Stimulated activated CD4-positive, alpha-beta T cell treated with anti-CD3 and anti-CD28 coated beads, Interleukin-12 subunit alpha, Interleukin-12 subunit beta, amount 100 ng/mL, for 48 hours (primary cell): ENCODE measurements at regions not wholly inside any gene's neighbourhood (a gene's known extent, or its start where the extent isn't known, plus 50 kb on each side); places are given as distances from the start of the nearest gene placed in this dataset.
"Not testable (repeated sequence)": the region's sequence is repeated elsewhere in the genome, so short reads cannot be mapped to it uniquely, and the experiment has no call there.

Experiments used
- DNase-seq, 3 donors: peaks; one replicate each; pipeline ENCODE4 v3.0.0-alpha.2; 2020; ENCODE audit warnings: low read depth in 2 of 3, low spot score in 1 of 3

DNA sequence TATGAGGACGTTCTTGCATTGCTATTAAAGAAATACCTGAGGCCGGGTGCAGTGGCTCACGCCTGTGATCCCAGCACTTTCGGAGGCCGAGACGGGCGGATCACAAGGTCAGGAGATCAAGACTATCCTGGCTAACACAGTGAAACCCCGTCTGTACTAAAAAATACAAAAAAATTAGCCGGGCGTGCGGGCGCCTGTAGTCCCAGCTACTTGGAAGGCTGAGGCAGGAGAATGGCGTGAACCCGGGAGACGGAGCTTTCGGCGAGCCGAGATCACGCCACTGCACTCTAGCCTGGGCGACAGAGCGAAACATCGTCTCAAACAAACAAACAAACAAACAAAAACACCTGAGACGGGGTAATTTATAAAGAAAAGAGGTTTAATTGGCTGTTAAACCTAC, 674.0 kb downstream of the BRINP1 start:
- not testable (repeated sequence) for DNase-seq

DNA sequence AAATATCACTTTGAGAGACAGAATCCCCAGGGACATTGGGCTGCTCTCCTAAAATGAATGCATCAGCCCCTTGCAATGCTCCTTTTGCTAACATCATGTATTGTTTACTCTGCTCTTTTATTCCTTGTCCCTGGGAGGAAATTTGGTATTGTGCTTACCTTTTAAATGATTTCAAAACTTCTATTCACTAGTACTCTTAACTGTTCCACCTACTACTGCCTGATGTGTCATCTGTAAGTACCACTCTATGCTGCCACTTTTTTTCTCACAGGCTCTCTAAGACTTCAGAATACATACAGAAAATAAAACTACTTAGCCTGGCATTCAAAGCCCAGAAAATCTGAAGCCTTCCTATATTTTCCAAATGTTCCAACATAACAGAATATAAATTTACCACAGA, 667.2 kb downstream of the BRINP1 start:
- DNase-seq = no peak

DNA sequence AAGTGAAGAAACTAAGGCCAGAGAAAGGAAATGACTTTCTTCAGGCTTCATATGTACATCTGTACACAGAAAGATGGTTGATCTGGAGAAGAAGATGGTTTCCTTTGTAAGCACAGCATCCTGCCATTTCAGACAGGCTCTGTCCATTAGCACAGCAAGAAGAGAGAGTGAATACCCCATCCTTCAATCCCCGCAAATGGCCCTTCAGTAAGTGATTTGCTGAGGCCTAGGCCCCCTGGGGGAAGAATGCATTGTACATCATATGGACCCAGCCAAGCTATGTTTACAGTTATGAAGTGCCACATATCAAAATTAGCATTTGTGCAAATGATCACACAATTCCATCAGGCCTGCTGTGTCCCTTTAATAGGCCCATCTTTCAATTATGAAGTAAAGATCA, 657.4 kb downstream of the BRINP1 start:
- DNase-seq = no peak

DNA sequence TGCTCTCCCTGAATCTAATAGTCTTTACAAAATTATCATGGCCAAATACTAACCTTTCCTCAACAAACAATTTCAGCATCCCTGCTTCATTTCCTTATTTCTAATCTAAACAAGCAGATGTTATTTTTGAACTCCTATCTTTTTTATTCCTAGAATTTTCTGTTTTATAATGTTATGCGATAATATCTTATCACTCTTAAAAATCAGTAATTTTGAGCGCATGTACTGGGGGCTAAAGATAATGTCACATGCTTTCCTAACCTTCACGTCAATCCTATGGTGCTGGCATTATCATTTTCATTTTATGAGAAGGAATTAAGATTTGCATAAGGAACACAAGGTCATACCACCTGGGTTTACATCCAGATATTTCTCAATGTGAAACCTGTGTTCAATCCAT, 648.0 kb downstream of the BRINP1 start:
- DNase-seq = no peak

DNA sequence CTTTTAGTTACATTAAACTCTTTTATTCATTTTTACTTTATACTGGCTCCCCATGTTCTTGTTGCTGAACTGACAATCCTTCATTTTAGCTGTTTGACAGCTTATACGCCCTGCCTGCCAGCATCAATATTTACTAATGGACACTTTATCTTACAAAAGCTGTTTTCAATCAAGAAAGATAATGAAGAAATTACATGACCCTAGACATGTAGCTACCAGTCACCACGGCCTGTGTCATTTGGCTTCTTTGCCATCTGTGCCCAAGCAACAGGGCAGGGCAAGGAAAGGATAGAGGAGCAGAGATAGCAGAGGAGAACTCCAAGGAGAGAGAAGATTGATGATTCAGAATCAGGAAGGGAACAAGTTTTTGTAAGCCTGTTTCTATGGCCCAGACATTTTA, 647.3 kb downstream of the BRINP1 start:
- no peak for DNase-seq

DNA sequence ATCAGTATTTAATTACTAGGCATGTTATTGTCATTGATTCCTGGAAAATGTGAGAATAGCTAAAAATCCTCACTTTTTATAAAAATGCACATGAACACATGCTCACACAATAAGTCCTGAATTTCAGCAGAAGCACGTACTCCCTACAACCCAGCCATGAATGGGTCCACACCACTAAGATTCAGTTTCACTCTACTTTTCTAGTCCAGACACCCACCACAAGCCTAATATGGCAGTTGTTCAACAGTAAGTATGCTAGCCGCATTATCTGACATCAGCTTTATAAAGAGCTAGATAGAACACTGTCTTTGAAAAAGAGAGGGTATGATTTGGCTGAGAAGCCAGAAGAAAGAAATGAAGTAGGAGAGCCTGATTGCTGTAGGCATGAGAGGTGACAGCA, 639.3 kb downstream of the BRINP1 start:
- no peak for DNase-seq

DNA sequence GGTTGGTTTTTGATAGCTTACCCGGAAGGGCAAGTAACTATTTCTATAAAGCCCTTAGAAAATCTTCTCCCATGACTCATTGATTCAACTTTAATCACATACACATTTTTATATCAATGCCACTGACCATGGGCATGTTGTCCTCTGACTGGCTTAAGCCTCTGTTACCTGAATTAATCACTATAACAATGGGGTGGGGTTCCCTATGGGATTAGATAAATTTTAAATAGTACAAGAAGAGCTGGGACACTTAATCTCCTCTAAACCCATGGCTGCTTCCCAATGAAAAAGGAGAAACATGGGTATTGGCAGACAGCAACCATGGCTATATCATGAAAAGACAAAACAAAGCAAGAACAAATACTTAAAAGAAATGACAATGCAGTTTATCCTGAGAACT, 636.2 kb downstream of the BRINP1 start:
- DNase-seq = no peak

DNA sequence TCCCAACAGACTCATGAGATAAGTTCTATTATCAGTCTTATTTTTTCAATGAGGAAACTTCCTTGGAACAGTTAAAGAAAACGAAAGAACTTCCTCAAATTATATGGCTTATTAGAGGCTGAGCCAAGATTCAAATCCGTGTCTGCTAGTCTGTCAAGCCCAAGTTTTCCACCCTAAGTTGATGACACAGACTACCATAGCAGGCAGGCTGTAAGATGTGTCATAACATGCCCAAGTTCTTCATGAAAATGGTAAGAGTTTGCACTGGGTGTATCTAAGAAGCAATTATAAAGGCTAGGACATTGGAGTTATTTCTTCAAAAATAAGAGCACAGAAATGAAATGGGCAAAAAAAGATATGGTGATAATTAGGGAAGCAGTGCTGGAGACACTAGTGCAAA, 634.5 kb downstream of the BRINP1 start:
- DNase-seq = no peak

DNA sequence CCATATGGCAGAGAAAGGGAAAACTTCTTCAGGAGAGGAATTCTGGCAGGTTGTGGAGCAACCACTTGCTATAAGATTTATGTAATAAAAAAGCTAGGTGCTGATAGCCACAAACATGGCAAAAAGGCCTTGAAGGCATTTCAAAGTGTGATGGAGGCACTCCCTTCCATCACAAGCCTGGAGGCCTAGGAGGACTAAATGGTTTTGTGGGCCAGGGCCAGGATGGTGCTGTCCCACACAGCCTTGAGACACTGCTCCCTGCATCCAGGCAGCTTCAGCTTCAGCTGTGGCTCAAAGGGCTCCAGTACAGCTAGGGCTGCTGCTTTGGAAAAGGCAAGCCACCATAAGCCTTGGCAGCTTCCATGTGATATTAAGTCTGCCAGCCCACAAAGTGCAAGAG, 632.8 kb downstream of the BRINP1 start:
- no peak for DNase-seq

DNA sequence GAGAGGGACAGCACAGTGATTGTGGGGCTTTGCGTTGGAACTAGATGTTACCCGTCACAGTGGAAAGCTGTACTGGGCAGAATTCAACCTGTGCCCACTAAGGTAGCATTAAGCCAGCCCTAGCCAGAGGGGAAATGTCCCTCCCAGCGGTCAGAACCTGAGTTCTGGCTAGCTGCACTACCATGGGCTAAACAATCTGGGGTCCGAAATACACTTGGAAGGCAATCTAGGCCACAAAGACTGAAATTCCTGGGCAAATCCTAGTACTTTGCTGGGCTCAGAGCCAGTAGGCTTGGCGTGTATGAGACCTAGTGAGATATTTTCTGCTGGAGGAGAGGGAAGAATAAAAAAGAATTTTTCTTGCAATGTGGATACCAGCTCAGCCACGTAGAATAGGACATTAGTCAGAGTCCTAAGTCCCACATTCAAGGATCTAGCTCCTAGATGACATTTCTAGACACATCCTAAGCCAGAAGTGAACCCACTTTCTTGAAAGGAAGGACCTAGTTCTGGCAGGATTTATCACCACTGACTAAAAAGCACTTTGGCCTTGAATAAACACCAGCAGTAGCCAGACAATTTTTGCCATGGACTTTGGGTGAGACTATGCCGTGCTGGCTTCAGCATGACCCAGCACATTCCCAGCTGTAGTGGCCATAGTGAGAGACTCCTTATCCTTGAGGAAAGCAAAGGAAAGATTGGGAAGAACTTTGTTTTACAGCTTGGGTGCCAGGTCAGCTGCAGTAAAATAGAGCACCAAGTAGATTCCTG, 618.0 kb downstream of the BRINP1 start:
- no peak for DNase-seq

DNA sequence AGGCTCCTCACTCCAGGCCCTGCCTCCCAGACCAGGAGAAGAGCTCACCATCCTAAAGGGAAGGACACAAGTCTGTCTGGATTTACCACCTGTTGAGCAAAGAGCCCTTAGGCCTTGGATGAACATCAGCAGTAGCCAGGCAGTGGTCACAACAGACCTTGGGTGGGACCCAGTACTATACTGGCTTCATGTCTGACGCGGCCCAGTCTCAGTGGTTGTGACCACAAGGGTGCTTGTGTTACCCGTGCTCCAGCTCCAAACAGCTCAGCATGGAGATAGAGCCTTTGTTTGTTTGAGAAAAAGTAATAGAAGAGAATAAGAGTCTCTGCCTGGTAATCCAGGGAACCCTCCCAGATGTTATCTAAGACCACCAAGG, 617.4 kb downstream of the BRINP1 start:
- no peak for DNase-seq

DNA sequence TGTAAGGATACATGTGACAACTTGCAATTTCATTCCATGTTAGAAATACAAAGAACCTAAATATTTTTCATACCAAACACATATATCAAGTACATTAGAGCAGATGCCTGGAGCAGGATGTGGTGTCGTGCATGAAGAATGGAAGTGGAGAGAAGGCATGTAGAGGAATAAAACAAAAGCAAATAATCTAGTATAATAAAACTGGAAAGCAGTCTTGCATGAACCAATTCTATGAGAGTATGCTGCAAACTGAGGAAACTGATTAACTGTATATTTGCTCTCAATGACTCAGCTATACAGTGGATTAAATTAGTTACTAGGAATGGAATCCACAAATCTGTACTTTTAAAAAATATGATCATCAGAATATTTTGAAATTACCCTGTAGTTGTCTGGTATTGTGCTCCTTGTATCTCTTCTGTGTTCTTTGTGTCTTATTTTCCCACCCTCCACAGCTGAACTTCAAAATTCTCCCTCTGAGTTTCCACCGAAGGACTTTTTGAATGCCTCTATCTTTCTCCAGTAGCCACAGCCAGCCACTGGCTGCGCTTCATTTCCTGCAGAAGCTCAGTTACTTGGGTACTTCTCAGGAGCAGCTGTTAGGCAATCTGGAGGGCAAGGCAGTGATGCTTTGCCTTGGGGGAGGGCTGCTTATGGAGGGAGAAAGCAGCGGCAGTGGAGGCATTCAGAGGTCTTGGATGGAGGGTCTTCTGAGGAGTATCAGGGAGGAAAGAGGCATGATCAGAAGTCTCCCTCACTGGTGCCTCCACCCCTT, 608.0 kb downstream of the BRINP1 start:
- DNase-seq = no peak

DNA sequence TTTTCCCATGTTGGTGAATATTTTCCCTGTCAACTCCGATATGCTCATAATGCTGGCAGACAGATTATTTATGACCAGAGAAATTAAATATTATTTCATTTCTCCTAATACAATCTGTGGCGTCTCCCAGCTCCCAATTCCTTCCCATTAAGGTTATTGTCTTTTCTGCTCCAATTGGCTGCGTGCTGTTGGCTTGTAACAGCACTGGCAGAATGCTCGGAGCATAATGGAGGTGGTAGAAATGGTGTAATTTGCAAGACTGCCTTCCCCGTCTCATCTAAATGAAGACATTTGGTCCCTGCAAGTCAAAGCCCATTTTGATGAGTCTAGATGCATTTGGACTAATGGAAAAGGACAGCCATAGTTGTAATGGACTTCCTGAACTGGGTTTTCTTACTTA, 601.7 kb downstream of the BRINP1 start:
- DNase-seq = no peak

DNA sequence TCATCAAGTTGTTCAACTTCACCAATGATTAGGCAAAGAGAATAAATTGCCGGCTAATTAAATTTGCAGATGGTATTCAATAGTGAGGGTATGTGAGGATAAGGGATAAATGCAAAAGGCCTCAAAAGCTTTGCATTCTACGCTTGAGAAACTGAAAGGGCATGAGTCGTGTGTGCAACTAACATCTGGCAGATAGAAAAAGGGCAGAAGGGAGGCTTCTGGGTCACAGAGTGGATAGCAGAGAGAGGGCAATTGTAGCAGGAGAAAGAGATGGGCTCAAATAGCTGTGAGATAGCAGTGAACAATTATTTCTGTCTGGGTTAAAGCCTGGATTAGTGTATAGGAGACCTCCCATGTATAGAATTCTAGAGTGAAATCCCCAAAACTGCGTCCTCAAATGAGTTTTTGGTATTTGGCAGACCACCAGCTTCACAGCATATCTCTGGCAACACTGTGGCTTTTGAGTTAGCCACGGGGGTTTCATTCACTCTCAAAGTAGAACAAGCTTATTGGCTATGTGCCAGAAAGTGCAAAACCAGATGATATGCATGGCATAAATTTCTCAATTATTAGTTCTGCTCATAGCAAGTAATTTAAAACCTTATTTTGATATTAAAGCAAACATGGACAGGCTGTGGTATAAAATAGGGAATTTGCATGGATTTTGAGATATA, 586.3 kb downstream of the BRINP1 start:
- no peak for DNase-seq

DNA sequence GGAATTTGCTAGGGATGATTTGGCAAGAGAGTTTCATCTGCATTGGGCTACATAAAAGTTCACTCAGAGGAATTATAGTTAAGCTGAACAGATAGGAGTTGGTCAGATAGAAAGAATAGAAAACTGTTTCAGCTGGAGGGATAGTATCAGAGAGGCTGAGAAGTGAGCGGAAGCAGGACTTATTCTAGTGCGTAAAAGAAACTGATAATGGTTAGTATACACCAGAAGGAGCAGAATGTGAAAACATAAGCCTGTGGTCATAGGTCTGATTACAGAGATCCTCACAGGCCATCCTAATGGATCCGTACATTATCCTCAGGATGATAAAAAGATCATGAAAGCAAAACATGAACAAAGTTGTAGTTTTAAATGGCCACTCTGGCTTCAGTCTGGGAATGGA, 585.2 kb downstream of the BRINP1 start:
- no peak for DNase-seq

DNA sequence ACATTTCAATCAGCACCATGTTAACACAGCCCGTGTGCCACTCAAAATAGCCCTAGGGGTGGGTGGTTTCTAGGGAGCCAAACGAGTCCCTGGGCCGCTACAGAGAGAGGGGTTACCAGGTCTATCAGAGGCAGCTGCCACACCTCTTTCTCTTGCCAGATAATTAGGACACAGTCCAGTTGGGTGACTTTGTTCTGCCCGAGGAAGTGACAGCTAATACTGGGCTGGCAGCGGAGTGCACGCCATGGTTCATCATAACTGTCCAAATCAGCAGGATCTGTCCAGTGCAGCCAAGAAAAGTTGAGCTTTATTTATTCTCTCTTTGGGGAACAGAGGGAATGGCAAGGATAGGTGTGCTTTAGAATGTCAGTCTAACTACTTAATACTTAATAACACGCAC, 583.8 kb downstream of the BRINP1 start:
- DNase-seq = no peak

DNA sequence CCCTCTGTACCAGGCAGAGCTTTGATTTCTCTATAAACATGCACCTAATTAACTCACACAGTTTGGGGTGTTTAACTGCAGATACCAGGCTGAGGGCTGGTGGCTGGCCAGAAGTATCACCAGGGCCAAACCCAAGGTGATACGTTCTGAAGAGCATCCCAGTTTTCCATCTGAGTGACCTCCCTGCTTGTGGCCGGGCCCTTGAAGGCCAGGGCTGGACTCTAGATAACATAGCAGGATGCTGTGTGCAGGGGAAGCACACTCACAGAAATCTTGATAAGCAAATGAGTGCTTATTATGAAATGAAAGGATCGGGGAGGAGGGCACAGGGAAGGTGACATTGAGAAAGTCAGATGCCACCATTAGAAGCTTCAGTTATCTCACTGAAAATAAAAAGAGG, 582.4 kb downstream of the BRINP1 start:
- no peak for DNase-seq

DNA sequence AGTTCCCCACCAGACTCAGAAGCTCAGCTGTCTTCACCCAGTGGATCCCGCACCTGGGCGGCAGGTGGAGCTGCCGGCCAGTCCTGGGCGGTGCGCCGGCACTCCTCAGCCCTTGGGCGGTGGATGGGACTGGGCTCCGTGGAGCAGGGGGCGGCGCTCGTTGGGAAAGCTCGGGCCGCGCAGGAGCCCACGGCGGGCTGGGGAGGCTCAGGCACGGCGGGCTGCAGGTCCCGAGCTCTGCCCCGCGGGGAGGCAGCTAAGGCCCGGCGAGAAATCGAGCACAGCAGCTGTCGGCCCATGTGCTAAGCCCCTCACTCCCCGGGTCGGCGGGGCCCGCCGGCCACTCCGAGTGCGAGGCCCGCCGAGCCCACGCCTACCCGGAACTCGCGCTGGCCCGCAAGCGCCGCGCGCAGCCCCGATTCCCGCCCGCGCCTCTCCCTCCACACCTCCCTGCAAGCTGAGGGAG, 560.0 kb downstream of the BRINP1 start:
- DNase-seq = no peak

DNA sequence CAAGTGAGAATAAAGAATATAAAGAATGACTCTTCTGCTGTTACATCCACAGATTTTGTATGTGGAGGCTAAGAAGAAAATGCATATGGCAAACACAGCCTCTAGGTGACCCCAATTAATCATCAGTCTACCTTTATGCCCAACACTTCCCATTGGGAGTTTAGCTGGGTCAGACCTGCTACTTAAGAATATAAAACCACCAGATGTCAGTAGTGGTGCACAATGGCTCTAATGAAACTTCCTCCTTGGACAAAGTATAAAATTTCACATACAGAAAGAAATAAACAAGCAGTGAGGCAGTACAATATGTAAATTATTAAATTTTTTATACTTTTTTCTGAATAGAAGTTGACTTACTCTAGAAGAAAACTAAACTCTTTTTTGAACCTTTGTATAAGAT, 539.9 kb downstream of the BRINP1 start:
- no peak for DNase-seq

DNA sequence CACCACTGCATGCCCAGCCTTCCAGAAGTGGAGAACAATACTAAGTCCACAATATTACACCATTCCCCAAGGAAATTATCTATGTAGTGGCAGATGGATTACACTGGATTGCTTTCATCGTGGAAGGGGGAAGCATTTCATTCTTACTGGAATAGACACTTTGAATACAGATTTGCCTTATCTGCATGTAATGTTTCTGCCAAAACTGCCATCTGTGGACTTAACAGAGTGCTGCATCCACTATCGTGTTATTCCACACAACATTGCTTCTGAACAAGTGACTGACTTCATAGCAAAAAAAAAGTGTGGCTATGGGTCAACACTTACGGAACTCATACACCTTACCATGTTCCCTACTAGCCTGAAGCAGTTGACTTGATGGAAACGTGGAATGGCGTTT, 536.9 kb downstream of the BRINP1 start:
- no peak for DNase-seq

DNA sequence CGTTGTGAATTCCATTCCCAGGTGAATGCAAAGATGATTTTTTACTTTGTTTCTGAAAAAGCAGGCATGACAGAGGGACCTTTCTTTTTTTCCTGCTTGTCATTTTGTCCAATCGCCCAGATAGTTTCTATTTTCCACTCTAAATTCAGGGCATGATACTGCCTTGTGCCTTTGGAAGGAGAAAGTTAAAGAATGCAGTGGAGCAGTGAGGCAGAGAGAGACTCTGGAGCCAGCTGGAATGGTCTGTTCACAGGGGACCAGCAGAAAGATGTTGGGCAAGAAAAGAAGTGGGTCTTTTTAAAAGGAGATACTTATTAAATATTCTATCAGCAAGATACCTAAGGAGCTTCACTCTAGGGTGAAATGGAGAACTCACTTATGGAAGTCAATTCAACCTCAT, 532.3 kb downstream of the BRINP1 start:
- DNase-seq = no peak

DNA sequence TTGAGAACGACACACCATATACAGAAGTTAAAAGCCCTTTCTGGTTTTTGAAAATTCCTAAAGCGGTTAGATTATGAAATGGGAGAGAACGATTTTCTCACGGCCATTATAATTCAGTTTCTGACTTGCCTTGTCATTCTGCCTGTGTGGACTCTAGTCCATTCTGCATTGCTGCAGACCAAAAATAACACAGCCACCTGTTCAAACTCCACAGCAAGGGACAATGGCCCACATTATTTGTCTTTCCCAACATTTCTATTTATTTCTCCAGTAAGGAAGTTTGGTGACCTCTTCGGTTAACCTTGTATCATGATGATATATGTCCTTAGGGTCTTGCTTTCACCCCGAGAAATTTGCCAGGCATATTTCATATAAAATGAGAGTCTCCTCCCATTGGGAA, 497.7 kb downstream of the BRINP1 start:
- DNase-seq = no peak
